ENCODE measurements at regions not wholly inside any gene's neighbourhood (a gene's known extent, or its start where the extent isn't known, plus 50 kb on each side); places are given as distances from the start of the nearest gene placed in this dataset.
A peak's percentile ranks its signal among the peaks of the same experiment; 100 is the strongest.
"Not testable (repeated sequence)": the region's sequence is repeated elsewhere in the genome, so short reads cannot be mapped to it uniquely, and the experiment has no call there.

DNA sequence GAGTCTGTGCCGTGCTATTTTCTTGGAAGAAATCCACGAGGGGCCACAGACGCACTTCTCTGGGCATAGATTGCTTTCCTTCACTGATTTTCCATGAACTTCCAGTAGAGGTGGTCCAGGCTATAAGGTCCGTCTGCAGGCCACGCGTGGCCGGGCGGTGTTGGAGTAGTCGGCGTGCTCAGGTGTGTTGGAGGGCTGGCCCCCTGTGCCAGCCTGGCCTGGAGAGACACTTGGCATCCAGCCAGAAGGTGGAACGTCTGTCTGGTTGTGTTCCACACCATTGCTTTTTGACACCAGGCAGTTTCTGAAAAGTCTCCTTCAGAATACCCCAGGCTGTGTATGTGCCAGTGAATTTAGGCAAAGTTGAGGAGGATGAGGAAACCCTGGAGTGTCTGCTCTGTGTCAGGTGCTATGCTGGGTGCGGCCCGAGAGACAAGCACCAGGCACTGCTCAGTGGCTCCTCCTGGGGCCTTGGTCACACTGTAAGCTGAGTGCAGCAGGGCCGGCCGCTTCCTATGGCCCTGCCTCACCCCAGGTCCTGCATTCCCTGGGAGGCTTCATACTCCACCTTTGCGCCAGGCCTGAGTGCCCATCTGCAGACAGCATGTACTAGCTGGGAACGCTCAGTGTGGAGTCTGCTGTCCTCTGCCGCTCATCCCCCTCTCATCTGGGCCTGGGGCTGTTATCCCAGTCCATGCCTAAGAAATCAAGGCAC is 52.1 kb upstream of the TAMM41 start:
- H3K4me3 ChIP-seq (ENCODE audit: low read length in 3 of 3): no peak overlapping the region
- intact Hi-C loops (cut with DNase I): no loop called here
- DNase-seq (peak in 1 of 5 donors; percentile 7), FAIRE-seq (no peak)
- H3K4me1 ChIP-seq (ENCODE audit: control insufficient read depth in 2 of 3, insufficient read depth in 2 of 3, low read depth in 1 of 3, low read length in 3 of 3): no peaks in the 10 kb centered on the region
- no peaks in the 10 kb centered on the region for H3K9me3 ChIP-seq (ENCODE audit: control insufficient read depth in 2 of 3, insufficient read depth in 1 of 3, low read length in 3 of 3)
- TF ChIP-seq, protein P1, sequence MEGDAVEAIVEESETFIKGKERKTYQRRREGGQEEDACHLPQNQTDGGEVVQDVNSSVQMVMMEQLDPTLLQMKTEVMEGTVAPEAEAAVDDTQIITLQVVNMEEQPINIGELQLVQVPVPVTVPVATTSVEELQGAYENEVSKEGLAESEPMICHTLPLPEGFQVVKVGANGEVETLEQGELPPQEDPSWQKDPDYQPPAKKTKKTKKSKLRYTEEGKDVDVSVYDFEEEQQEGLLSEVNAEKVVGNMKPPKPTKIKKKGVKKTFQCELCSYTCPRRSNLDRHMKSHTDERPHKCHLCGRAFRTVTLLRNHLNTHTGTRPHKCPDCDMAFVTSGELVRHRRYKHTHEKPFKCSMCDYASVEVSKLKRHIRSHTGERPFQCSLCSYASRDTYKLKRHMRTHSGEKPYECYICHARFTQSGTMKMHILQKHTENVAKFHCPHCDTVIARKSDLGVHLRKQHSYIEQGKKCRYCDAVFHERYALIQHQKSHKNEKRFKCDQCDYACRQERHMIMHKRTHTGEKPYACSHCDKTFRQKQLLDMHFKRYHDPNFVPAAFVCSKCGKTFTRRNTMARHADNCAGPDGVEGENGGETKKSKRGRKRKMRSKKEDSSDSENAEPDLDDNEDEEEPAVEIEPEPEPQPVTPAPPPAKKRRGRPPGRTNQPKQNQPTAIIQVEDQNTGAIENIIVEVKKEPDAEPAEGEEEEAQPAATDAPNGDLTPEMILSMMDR (IDR thresholded peaks at IDR 0.05; ENCODE audit: borderline replicate concordance, extremely low read depth, insufficient read depth): no peak
- H3K27ac ChIP-seq (ENCODE audit: low read depth in 2 of 2, low read length in 2 of 2): no peak overlapping the region
- no peaks in the 10 kb centered on the region for H3K36me3 ChIP-seq (ENCODE audit: control insufficient read depth in 2 of 3, insufficient read depth in 3 of 3, low read length in 3 of 3)
- H3K9ac ChIP-seq (ENCODE audit: low read length in 3 of 3): no peak overlapping the region
- H3K27me3 ChIP-seq (ENCODE audit: control insufficient read depth, insufficient read depth, low read length): no peaks in the 10 kb centered on the region

DNA sequence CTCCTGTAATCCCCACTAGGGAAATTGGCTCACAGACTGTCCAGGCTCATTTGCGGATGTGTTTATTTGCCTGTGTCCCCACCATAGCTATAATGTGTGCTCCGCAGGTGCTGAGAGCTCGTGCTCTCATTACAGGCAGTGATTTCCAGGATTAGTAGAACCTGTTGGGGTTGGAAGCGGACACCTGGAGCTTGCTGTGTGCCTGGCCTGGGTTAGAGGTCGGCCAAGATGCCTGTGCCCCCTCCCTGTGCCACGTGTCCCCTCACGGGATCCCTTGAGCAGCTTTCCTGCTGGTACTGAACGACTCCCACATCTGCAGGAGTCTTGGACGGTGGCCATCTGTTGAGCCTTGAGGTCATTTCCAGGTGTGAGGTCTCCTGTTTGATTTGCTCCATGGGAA is 52.7 kb upstream of the TAMM41 start:
- H3K9ac ChIP-seq (ENCODE audit: low read length in 3 of 3); FAIRE-seq; DNase-seq; intact Hi-C loops (cut with DNase I); H3K9me3 ChIP-seq (ENCODE audit: control insufficient read depth in 2 of 3, insufficient read depth in 1 of 3, low read length in 3 of 3); H3K27ac ChIP-seq (ENCODE audit: low read depth in 2 of 2, low read length in 2 of 2); H3K4me1 ChIP-seq (ENCODE audit: control insufficient read depth in 2 of 3, insufficient read depth in 2 of 3, low read depth in 1 of 3, low read length in 3 of 3); H3K4me3 ChIP-seq (ENCODE audit: low read length in 3 of 3); H3K27me3 ChIP-seq (ENCODE audit: control insufficient read depth, insufficient read depth, low read length); H3K36me3 ChIP-seq (ENCODE audit: control insufficient read depth in 2 of 3, insufficient read depth in 3 of 3, low read length in 3 of 3): not testable (repeated sequence)

DNA sequence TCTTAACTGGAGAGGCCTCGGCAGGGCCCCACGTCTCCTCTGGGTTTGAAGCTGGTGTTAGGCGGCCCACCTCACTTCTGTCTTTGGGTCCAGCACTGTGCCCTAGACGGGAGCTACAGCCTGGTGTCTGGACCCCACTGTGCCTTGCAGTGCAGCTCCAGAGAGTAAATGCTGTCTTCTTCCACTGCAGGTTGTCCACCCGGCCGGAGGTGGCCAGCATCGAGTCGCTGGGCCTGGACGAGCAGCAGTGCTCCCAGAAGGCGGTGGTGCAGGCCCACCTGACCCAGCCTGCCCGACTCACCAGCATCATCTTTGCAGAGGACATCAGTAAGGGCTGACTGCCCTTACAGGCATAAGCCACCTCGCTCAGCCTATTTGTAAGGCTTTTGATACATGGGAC is 53.1 kb upstream of the TAMM41 start:
- intact Hi-C loops (cut with DNase I): no loop called here
- DNase-seq (no peak), FAIRE-seq (no peak)
- Histone ChIP-seq H3K27me3 (ENCODE audit: control insufficient read depth, insufficient read depth, low read length) (no peaks in the 10 kb centered on the region), H3K36me3 (ENCODE audit: control insufficient read depth in 2 of 3, insufficient read depth in 3 of 3, low read length in 3 of 3) (no peaks in the 10 kb centered on the region), H3K4me3 (ENCODE audit: low read length in 3 of 3) (no peak overlapping the region), H3K4me1 (ENCODE audit: control insufficient read depth in 2 of 3, insufficient read depth in 2 of 3, low read depth in 1 of 3, low read length in 3 of 3) (no peaks in the 10 kb centered on the region), H3K9me3 (ENCODE audit: control insufficient read depth in 2 of 3, insufficient read depth in 1 of 3, low read length in 3 of 3) (no peaks in the 10 kb centered on the region), H3K9ac (ENCODE audit: low read length in 3 of 3) (no peak overlapping the region), H3K27ac (ENCODE audit: low read depth in 2 of 2, low read length in 2 of 2) (no peak overlapping the region)
- TF ChIP-seq, protein P1 (IDR thresholded peaks at IDR 0.05; ENCODE audit: borderline replicate concordance, extremely low read depth, insufficient read depth): no peak

DNA sequence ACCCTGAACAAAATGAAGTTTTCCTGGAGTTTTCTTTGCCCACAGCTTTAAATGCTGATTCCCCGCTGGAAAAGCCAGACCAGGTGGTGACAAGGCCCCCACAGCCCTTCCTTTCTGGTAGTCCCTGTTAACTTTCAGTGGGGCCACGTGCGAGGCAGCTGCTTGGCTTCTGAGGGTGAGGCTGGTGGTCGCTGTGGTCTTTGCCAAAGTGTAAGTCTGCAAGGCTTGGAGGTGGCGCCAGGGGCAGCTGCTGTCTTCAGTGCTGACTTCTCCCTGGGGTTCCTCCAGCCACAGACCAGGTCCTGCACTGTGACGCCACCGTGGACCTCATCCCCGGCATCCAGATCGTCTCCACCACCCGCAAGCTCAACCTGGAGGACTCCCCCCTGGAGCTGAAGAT is 54.1 kb upstream of the TAMM41 start:
- H3K9me3 ChIP-seq (ENCODE audit: control insufficient read depth in 2 of 3, insufficient read depth in 1 of 3, low read length in 3 of 3): no peaks in the 10 kb centered on the region
- H3K27ac ChIP-seq (ENCODE audit: low read depth in 2 of 2, low read length in 2 of 2): no peak overlapping the region
- FAIRE-seq (no peak), DNase-seq (no peak)
- intact Hi-C loops (cut with DNase I): no loop called here
- TF ChIP-seq, protein P1 (IDR thresholded peaks at IDR 0.05; ENCODE audit: borderline replicate concordance, extremely low read depth, insufficient read depth): no peak
- no peaks in the 10 kb centered on the region for H3K36me3 ChIP-seq (ENCODE audit: control insufficient read depth in 2 of 3, insufficient read depth in 3 of 3, low read length in 3 of 3)
- H3K4me1 ChIP-seq (ENCODE audit: control insufficient read depth in 2 of 3, insufficient read depth in 2 of 3, low read depth in 1 of 3, low read length in 3 of 3): no peaks in the 10 kb centered on the region
- H3K9ac ChIP-seq (ENCODE audit: low read length in 3 of 3): no peak overlapping the region
- H3K27me3 ChIP-seq (ENCODE audit: control insufficient read depth, insufficient read depth, low read length): no peaks in the 10 kb centered on the region
- H3K4me3 ChIP-seq (ENCODE audit: low read length in 3 of 3): no peak overlapping the region

All from kidney (tissue), 13 donors.